Tibial artery (tissue), 4 donors: ENCODE measurements at regions not wholly inside any gene's neighbourhood (a gene's known extent, or its start where the extent isn't known, plus 50 kb on each side); places are given as distances from the start of the nearest gene placed in this dataset.

ENCODE experiments used
- DNase-seq, 2 donors: peaks; one replicate each; pipeline ENCODE4 v3.0.0-alpha.2; 2019
- H3K27ac ChIP-seq, 2 donors: fragments of 200-600 bp; sonication (generic) in 1 of 2; 1 replicate in 1 of 2; 2 replicates in 1 of 2; pipeline ENCODE4 v1.5.1; 2018 to 2019; ENCODE audit warnings: mild to moderate bottlenecking in 1 of 2
- H3K27me3 ChIP-seq, 2 donors: fragments of 200-600 bp; sonication (generic) in 1 of 2; one replicate each; pipeline versions ENCODE4 v1.5.1 to v1.6.0; 2016 to 2019
- H3K36me3 ChIP-seq, 3 donors: fragments of 200-600 bp; sonication (generic) in 2 of 3; one replicate each; pipeline ENCODE4 v1.5.1; 2016 to 2019; ENCODE audit warnings: mild to moderate bottlenecking in 2 of 3
- H3K4me1 ChIP-seq, 4 donors: fragments of 200-600 bp; sonication (generic) in 2 of 4; 1 replicate in 3 of 4; 2 replicates in 1 of 4; pipeline ENCODE4 v1.5.1; 2016 to 2019
- H3K4me3 ChIP-seq, 2 donors: fragments of 200-600 bp; sonication (generic) in 1 of 2; 1 replicate in 1 of 2; 2 replicates in 1 of 2; pipeline ENCODE4 v1.5.1; 2018 to 2019; ENCODE audit warnings: mild to moderate bottlenecking in 2 of 2
- H3K9me3 ChIP-seq, 3 donors: fragments of 200-600 bp; sonication (generic) in 1 of 3; one replicate each; pipeline ENCODE4 v1.5.1; 2016 to 2019
- intact Hi-C: fragments of 100-400 bp; cut with DNase I; formaldehyde crosslinking; loops from one replicate; pipeline ENCODE4 v1.15.0; 2023; ENCODE audit warnings: low total_unique reads
- TF ChIP-seq, protein P1 (sequence below), 2 experiments: fragments of 200-600 bp in 1 of 2; fragments of 450-650 bp in 1 of 2; IDR thresholded peaks; one replicate each; pipeline ENCODE4 v1.5.1; 2017 to 2019; ENCODE audit warnings: antibody characterized with exemption in 2 of 2, mild to moderate bottlenecking in 1 of 2, moderate library complexity in 1 of 2

DNA sequence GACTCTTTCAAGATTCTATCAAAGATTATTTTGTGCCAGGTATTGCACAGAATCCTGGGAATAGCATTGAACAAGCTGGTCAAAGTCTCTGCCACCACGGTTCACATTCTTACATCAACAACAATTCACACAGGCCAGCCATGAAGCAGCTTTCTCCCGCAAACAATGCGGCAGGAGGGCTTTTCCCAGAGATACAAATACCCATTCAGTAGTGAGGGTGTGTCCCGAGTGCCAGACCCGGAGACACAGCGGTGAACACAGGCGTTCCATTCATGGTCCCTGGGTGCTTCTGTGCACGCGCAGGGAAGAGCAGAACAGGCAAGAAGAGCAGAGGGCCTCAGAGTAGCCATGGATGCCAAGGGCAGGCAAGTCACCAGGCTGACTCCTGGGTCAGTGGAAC lies 83.3 kb upstream of the PDE10A start:
- Histone ChIP-seq H3K27me3 (no peaks in the 10 kb centered on the region), H3K9me3 (no peaks in the 10 kb centered on the region), H3K36me3 (no peaks in the 10 kb centered on the region), H3K4me3 (no peak overlapping the region), H3K27ac (no peak overlapping the region), H3K4me1 (no peaks in the 10 kb centered on the region)
- TF ChIP-seq, protein P1, sequence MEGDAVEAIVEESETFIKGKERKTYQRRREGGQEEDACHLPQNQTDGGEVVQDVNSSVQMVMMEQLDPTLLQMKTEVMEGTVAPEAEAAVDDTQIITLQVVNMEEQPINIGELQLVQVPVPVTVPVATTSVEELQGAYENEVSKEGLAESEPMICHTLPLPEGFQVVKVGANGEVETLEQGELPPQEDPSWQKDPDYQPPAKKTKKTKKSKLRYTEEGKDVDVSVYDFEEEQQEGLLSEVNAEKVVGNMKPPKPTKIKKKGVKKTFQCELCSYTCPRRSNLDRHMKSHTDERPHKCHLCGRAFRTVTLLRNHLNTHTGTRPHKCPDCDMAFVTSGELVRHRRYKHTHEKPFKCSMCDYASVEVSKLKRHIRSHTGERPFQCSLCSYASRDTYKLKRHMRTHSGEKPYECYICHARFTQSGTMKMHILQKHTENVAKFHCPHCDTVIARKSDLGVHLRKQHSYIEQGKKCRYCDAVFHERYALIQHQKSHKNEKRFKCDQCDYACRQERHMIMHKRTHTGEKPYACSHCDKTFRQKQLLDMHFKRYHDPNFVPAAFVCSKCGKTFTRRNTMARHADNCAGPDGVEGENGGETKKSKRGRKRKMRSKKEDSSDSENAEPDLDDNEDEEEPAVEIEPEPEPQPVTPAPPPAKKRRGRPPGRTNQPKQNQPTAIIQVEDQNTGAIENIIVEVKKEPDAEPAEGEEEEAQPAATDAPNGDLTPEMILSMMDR (IDR thresholded peaks at IDR 0.05): no peak
- intact Hi-C loops: loop anchor here (5.0 kb wide), 1 partner anchor 1669 kb away; no protein-coding TSS in a partner anchor
- no peak for DNase-seq

DNA sequence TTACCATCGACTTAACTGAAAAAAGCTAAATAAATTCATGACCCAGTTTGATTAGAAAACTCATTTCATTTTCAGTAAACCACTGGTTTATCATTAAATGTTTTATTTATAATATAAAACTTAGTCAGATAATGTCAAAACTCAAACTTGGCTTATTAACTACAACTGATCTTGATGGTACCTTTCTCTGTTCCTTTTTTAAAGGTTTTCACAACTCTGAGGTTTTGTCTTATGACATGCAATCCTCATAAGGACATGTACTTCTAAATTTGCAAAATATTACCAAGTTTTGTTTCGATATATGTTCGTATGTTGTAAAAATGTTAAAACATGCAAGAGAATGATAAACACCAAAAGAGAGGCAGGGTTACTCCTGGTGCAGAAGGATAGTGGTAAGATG lies 82.5 kb upstream of the PDE10A start:
- Histone ChIP-seq H3K9me3 (no peaks in the 10 kb centered on the region), H3K4me3 (no peak overlapping the region), H3K36me3 (no peaks in the 10 kb centered on the region), H3K27me3 (no peaks in the 10 kb centered on the region), H3K27ac (no peak overlapping the region), H3K4me1 (no peaks in the 10 kb centered on the region)
- no peak for DNase-seq
- intact Hi-C loops: loop anchor here (5.0 kb wide), 1 partner anchor 1668 kb away; no protein-coding TSS in a partner anchor
- TF ChIP-seq, protein P1 (IDR thresholded peaks at IDR 0.05): no peak

DNA sequence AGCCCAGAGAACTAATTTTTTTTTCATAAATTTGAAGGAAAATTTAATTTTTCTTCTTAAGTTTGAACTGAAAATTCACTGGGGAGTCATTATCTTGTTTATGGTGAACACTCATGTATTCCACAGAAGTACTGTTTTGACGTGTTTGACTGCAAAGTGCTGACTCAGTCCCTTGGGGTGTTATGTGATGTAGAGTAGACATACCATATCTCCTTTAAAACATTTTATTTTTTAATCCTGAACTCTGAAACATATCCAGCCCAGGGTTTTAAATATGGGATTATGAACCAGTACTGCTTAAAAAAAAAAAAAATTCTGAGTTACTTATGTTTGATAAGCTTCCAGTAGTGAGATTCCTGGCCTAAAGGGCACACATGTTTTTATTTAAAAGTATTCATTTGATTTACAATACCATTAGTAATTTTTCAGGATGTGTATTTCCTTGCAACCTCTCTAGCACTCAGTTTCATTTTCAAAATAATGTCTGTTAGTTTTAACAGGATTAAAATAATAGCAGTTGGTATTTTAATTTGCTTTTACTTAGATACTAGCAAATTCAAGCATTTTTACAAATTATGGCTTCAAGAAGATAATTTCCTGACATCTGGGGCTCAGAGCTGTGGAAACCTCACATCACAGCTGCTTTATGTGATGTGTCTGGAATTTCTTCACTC lies 81.7 kb upstream of the PDE10A start:
- TF ChIP-seq, protein P1 (IDR thresholded peaks at IDR 0.05): no peak
- H3K4me3 ChIP-seq: no peak overlapping the region
- no peak overlapping the region for H3K27ac ChIP-seq
- H3K36me3 ChIP-seq: no peaks in the 10 kb centered on the region
- DNase-seq: no peak
- no peaks in the 10 kb centered on the region for H3K4me1 ChIP-seq
- intact Hi-C loops: loop anchor here (5.0 kb wide), 1 partner anchor 1667 kb away; no protein-coding TSS in a partner anchor
- H3K27me3 ChIP-seq: no peaks in the 10 kb centered on the region
- no peaks in the 10 kb centered on the region for H3K9me3 ChIP-seq

DNA sequence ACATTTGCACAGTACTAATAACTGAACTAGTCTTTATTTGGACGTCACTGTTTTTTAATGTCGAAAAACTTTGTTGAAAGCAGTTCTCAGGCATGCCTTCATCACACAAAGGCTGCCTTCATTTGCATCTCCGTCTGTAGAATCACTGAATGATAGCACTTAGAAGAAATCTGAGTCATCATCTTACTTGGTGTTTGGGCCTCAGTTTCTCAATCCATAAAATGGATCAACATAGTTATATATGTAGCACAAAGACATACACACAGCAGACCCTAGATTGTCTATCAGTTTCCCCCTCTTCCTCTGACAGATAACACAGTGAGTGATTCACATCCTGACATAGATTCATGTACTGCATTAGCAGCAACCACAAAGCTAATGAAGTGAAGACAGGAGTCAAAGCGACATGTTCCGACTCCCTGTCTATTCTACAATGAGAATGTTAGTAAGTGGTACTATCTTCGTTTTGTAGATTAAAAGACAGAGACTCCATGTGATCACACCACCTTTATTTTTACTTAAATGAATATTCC lies 80.4 kb upstream of the PDE10A start:
- TF ChIP-seq, protein P1 (IDR thresholded peaks at IDR 0.05): no peak
- no peak for DNase-seq

DNA sequence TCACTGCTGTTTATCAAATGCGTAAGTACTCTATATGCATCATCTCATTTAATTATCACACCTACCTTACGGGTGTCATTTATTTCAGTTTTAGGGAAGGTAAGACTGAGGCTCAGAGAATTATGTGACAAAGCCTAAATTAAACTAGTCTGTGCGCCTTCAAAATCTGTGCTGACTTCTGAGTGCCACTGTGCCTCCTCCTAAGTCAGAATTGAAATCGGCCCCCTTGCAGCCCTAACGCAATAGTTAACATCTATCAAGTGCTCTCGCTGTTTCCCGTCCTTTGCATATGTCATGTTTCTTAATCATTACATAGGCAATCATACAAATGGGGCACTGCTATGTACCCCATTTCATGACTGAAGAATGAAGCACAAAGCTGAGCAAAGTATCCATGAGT lies 79.0 kb upstream of the PDE10A start:
- Histone ChIP-seq H3K27me3 (no peaks in the 10 kb centered on the region), H3K4me3 (no peak overlapping the region), H3K4me1 (no peaks in the 10 kb centered on the region), H3K36me3 (no peaks in the 10 kb centered on the region), H3K9me3 (no peaks in the 10 kb centered on the region), H3K27ac (no peak overlapping the region)
- TF ChIP-seq, protein P1 (IDR thresholded peaks at IDR 0.05): no peak
- intact Hi-C loops: no loop called here
- DNase-seq: no peak

More for the DNA sequence above, 80.4 kb upstream of the PDE10A start:
- H3K9me3 ChIP-seq: no peaks in the 10 kb centered on the region
- H3K4me3 ChIP-seq: no peak overlapping the region
- intact Hi-C loops: no loop called here
- no peaks in the 10 kb centered on the region for H3K4me1 ChIP-seq
- H3K36me3 ChIP-seq: no peaks in the 10 kb centered on the region
- no peak overlapping the region for H3K27ac ChIP-seq
- no peaks in the 10 kb centered on the region for H3K27me3 ChIP-seq
